ENCODE measurements at regions not wholly inside any gene's neighbourhood (a gene's known extent, or its start where the extent isn't known, plus 50 kb on each side); places are given as distances from the start of the nearest gene placed in this dataset.
"Not testable (repeated sequence)": the region's sequence is repeated elsewhere in the genome, so short reads cannot be mapped to it uniquely, and the experiment has no call there.

DNA sequence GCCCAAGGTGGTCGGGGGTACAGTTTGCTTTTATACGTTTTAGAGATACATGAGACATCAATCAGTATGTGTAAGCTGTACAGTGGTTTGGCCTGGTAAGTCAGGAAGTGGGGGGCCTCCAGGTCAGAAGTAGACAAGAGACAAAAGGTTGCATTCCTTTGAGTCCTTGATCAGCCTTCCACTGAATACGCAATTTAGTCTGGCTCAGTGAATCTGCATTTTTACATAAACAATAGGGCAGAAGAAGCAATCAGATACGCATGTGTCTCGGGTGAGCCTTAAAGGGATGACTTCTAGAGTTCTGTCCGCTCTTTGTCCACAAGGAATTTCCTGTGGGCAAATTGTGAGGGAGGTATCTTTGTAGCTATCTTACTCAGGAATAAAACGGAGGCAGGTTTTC is 87.2 kb downstream of the SOWAHC start:
- ATAC-seq: no peak
- no peak for DNase-seq
- Mint-ChIP-seq H3K27me3 (ENCODE audit: low read depth) (peaks cover 20% of the 10 kb centered on the region), H3K9me3 (no peaks in the 10 kb centered on the region), H3K4me1 (ENCODE audit: low read depth) (no peaks in the 10 kb centered on the region), H3K36me3 (ENCODE audit: insufficient read depth) (no peaks in the 10 kb centered on the region), H3K4me3 (no peak overlapping the region)

DNA sequence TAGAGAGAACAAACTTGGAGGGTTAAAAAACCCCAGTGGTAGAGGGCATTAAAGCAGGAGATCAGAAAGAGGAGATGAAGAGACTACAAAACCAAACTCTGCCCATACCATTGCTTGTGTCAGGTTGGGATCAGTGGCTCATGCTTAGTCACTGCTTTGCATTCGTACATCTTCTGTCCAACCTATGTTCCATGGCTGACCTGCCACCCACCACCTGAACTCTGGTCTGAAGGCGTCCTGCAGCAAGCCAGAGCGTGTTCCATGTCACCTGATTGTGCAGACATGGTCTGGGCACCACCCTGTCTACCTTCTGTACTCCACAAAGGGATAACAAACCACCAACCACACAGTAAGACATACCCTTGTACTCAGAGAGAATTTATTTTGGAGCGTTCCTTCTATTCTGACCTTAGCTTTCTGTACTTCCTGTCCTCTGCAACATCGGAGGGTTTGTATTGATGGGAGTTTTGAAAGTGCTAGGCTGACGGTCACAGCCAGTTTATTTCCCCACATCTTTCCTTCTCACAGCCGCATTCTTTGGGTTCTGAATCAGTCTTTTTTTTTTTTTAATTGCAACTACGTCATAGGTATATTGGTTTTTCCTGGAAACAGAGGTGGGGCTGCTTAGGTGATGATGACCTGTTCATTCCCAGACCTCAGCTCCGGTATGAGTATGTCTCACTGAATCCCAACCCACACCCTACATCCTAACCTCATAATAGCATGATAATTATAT is 88.3 kb downstream of the SOWAHC start:
- no peaks in the 10 kb centered on the region for H3K36me3 Mint-ChIP-seq (ENCODE audit: insufficient read depth)
- no peak overlapping the region for H3K4me3 Mint-ChIP-seq
- DNase-seq: no peak
- H3K9me3 Mint-ChIP-seq: no peaks in the 10 kb centered on the region
- no peaks in the 10 kb centered on the region for H3K4me1 Mint-ChIP-seq (ENCODE audit: low read depth)
- ATAC-seq: no peak
- peaks cover 20% of the 10 kb centered on the region for H3K27me3 Mint-ChIP-seq (ENCODE audit: low read depth)

DNA sequence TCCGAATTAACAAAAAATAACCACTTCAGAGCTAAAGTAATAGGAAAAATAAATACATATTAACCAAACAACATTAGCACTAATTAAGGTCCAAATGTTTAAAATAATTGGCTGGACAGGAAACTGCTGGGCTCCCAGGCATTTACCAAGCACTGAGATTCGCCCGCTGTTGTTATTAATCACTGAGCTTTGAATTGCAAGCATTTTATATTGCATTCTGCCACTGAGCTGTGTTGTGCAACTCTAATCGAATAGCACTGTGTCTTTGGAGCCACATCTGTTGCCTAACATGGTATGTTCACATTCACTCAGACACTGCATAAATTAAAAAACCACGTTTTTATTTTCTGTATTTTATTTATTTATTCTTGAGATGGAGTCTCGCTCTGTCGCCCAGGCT is 88.9 kb downstream of the SOWAHC start:
- peaks cover 20% of the 10 kb centered on the region for H3K27me3 Mint-ChIP-seq (ENCODE audit: low read depth)
- no peaks in the 10 kb centered on the region for H3K9me3 Mint-ChIP-seq
- DNase-seq: no peak
- H3K4me3 Mint-ChIP-seq: no peak overlapping the region
- ATAC-seq: no peak
- no peaks in the 10 kb centered on the region for H3K36me3 Mint-ChIP-seq (ENCODE audit: insufficient read depth)
- no peaks in the 10 kb centered on the region for H3K4me1 Mint-ChIP-seq (ENCODE audit: low read depth)

DNA sequence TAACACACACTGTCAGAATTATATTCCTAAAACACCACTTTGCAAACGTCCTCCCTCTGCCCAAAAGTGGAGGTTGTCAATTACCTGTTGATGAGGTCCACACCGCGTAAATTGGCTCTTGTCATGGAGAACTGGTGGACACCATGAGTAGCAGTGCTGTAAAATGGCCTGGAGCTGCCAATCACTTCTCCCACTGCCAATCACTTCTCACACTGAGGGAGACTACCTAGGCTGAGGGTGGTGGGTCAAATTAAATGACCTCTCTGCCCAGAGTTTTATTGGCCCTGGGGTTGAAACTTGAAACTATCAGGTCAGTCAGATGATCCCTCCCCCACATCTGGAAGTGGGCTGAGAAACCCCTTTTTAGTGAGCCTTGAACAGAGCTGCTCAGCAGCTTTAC is 89.6 kb downstream of the SOWAHC start:
- peaks cover 20% of the 10 kb centered on the region for H3K27me3 Mint-ChIP-seq (ENCODE audit: low read depth)

DNA sequence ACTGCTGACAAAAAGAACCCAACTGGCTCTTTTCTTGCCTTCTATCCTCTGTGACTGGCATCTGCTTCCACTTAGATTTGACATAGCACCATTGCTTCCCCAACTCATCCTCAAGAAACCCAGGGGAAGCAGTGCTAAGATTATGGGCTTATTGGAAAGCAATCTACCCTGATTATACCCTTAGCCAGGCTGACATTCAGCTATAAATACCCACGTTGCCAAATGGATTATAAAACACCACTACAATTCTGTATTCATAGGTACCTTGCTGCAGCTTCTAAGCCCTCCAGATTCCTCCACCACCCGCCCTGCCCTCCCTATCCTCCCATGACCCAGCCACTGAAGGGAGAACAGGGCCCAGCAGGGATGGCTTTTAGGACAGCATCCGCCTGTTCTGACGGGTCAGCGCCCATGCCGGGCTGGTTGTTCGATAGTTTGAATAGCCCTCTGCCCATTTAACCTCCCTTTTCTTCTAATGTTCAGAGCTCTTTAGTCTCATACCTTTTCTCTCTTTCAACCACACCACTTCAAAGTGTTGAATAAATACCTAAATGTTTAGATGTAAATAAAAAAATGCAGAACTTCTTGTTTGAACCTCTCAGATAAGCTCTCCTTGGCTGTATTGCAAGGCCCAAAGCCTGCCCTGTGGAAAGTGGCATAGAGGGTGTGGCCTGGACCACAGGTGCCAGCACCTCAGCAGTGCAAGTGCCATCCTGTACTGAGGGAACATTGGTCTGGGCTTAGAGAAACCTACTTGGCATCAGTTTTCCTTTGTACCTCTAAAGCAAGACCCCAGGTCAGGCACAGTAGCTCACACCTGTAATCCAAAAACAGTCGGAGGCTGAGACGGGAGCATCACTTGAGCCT is 86.6 kb upstream of the RGPD5 start:
- Mint-ChIP-seq H3K4me3 (no peak overlapping the region), H3K4me1 (ENCODE audit: low read depth) (no peaks in the 10 kb centered on the region), H3K36me3 (ENCODE audit: insufficient read depth) (no peaks in the 10 kb centered on the region), H3K27me3 (ENCODE audit: low read depth) (peaks cover 6% of the 10 kb centered on the region), H3K9me3 (no peaks in the 10 kb centered on the region)
- ATAC-seq: no peak
- DNase-seq: no peak

More for the DNA sequence above, 89.6 kb downstream of the SOWAHC start:
- no peaks in the 10 kb centered on the region for H3K36me3 Mint-ChIP-seq (ENCODE audit: insufficient read depth)
- DNase-seq (no peak), ATAC-seq (no peak)
- H3K9me3 Mint-ChIP-seq: no peaks in the 10 kb centered on the region
- H3K4me3 Mint-ChIP-seq: no peak overlapping the region
- H3K4me1 Mint-ChIP-seq (ENCODE audit: low read depth): no peaks in the 10 kb centered on the region

DNA sequence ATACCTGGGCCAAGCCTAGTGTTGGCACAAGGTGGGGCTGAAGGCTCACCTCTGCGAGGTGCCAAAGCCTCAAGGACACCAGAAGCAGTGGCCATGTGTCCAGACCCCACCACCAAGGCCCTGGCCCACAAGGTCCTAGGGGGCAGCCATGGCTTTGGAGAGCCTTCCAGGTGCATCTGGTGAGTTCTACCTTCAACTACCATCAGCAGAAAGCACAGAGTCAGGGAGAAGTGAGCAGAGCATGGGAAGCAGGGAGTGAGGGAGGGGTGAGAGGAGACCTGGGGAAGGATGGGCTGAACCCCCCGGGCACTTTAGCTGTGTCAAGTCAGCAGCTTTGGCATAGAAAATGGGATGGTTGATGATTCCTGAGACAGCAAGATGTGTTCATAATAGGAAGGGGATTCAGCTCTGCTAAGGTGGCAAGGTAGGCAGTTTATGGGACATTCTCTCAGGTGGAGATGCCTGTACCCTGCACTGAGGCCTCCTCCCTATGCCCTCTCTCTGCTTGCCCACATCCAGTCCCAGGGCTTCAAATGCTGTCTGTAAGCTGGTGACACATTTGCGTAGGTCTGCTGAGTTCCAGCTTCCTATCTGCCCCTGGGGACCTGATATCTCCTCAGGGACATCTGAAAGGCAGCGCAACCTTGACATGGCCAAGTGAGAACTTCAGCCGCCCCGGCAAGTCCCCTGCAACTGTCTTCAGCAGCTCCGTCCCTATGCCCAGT is 83.4 kb upstream of the RGPD5 start:
- H3K9me3 Mint-ChIP-seq: no peaks in the 10 kb centered on the region
- peaks cover 2% of the 10 kb centered on the region for H3K27me3 Mint-ChIP-seq (ENCODE audit: low read depth)
- no peaks in the 10 kb centered on the region for H3K36me3 Mint-ChIP-seq (ENCODE audit: insufficient read depth)
- H3K4me1 Mint-ChIP-seq (ENCODE audit: low read depth): no peaks in the 10 kb centered on the region
- DNase-seq: no peak
- no peak for ATAC-seq
- H3K4me3 Mint-ChIP-seq: no peak overlapping the region

DNA sequence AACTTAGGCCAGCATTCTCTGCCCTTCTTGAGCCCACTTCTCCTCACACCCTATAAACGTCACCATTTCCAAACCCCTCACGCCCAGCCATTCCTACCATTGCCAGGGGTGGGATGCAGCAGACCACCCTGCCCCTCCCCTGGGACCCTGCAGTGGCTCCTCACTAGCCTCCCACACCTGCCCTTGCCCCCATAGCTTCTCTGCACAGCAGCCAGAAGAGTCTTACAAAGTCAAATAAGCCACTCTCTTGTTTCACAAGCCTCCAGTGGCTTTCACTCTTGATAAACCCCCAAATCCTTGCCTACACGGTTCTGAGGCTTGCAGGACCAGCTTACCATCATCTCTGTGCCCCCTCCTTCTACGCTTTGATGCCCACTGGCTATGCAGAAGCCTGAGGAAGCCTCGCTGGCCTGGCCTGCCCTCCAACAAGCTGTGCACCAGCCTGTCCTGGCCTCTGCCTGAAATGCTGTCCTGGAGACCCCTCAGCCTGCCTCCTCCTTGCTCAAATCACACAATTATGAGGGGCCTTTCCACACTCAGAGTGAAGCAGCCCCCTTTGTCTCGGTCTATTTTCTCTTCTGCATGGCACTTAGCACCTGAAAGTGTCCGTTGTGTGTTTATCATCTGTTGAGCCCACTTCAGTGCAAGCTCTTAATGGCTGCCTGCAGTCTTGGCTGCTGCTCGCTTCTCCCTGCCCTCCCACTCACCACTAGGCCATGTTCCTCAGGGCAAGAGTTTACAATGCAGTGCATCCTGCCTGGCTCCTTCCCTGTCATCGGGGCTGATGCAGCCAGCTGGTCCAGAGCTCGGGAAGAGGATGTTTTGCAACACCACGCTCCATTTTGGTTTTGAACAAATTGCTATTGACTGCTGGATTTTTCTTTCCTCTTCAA is 82.6 kb upstream of the RGPD5 start:
- DNase-seq (no peak), ATAC-seq (no peak)
- H3K36me3 Mint-ChIP-seq (ENCODE audit: insufficient read depth): no peaks in the 10 kb centered on the region
- peaks cover 4% of the 10 kb centered on the region for H3K27me3 Mint-ChIP-seq (ENCODE audit: low read depth)
- H3K9me3 Mint-ChIP-seq: no peaks in the 10 kb centered on the region
- no peaks in the 10 kb centered on the region for H3K4me1 Mint-ChIP-seq (ENCODE audit: low read depth)
- no peak overlapping the region for H3K4me3 Mint-ChIP-seq

DNA sequence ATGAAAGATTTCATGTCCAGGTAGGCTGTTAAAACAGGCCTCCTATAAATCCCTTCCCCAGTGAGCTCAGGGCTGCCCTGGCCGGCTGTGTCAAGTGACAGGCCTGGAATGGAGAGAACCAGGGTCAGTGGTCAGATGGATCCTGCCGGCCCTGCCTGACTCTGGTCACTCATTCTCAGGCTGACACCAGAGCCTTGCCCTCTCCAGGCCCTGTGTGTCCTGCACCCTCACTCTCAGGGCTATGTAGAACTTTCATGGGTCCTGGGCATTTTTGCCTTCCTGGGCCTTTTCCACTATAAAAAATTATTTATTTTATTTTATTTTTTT is 82.0 kb upstream of the RGPD5 start:
- no peaks in the 10 kb centered on the region for H3K4me1 Mint-ChIP-seq (ENCODE audit: low read depth)
- DNase-seq: no peak
- ATAC-seq: no peak
- no peak overlapping the region for H3K4me3 Mint-ChIP-seq
- peaks cover 4% of the 10 kb centered on the region for H3K27me3 Mint-ChIP-seq (ENCODE audit: low read depth)
- no peaks in the 10 kb centered on the region for H3K9me3 Mint-ChIP-seq
- H3K36me3 Mint-ChIP-seq (ENCODE audit: insufficient read depth): no peaks in the 10 kb centered on the region

DNA sequence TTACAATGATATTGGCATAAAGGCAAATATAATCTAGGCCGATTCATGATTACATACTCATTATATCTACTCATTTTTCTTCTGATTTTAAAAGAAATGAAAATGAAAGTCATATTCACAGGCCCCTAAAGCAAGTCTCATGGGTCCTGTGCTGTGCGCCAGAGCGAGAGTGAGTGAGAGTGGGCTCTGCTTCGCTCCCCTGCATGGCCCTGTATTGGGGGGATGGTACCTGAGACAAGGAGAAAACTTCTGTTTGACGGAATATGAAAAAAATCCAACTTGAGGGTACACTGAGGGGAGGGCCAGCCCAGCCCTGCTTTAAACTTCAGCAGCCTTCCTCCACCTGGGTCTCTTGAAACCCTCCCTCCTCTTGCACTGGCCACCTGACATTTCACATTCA is 81.4 kb upstream of the RGPD5 start:
- no peak for DNase-seq
- no peaks in the 10 kb centered on the region for H3K9me3 Mint-ChIP-seq
- ATAC-seq: no peak

DNA sequence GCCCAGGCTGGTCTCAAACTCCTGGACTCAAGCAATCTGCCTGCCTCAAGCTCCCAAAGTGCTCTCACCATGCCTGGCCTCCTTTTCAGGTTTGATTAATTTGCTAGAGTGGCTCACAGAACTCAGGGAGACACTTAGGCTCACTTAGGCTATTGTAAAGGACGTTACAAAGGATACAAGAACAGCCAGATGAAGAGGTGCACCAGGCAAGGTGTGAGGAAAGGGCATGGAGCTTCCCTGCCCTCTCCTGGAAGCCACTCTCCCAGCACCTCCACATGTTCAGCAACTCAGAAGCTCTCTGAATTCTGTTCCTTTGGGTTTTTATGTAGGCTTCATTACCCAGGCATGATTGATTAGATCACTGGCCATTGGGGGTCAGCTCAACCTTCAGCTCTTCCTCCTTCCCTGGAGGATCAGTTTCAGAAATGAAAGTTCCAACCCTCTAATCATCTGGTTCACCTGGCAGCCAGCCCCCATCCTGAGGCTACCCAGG is 78.7 kb upstream of the RGPD5 start:
- H3K36me3 Mint-ChIP-seq (ENCODE audit: insufficient read depth): no peaks in the 10 kb centered on the region
- ATAC-seq: no peak
- no peaks in the 10 kb centered on the region for H3K4me1 Mint-ChIP-seq (ENCODE audit: low read depth)
- H3K27me3 Mint-ChIP-seq (ENCODE audit: low read depth): peaks cover 7% of the 10 kb centered on the region
- H3K9me3 Mint-ChIP-seq: peaks cover 6% of the 10 kb centered on the region
- no peak overlapping the region for H3K4me3 Mint-ChIP-seq
- no peak for DNase-seq

More for the DNA sequence above, 81.4 kb upstream of the RGPD5 start:
- H3K4me3 Mint-ChIP-seq: no peak overlapping the region
- H3K4me1 Mint-ChIP-seq (ENCODE audit: low read depth): no peaks in the 10 kb centered on the region
- H3K27me3 Mint-ChIP-seq (ENCODE audit: low read depth): peaks cover 4% of the 10 kb centered on the region
- H3K36me3 Mint-ChIP-seq (ENCODE audit: insufficient read depth): no peaks in the 10 kb centered on the region

DNA sequence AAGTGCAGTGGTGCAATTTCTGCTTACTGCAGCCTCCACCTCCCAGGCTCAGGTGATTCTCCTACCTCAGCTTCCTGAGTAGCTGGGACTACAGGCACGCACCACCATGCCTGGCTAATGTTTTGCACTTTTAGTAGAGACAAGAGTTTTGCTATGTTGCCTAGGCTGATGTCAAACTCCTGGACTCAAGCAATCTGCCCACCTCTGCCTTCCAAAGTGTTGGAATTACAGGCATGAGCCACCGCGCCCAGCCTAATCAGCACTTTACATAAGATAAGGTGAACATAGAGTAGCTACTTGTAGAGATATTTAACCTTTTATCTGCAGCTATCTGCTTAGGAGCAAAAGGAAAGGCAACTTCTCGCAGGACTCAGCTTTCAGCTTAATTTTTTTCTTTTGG is 77.5 kb upstream of the RGPD5 start:
- not testable (repeated sequence) for H3K4me1 Mint-ChIP-seq (ENCODE audit: low read depth); H3K36me3 Mint-ChIP-seq (ENCODE audit: insufficient read depth); ATAC-seq; H3K27me3 Mint-ChIP-seq (ENCODE audit: low read depth); H3K4me3 Mint-ChIP-seq; H3K9me3 Mint-ChIP-seq; DNase-seq

DNA sequence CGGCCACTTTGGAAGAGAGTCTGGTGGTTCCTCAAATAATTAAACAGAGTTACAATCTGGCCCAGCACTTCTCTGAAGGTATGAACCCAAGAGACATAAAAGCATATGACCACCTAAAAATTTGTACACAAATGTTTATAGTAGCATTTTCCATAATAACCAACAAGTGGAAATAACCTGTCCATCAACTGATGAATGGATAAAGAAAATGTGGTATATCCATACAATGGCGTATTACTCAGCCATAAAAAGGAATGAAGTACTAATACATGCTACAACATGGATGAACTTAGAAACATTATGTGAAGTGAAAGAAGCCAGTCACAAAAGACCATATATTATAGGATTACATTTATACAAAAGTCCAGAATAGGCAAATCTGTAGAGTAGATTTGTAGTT is 76.0 kb upstream of the RGPD5 start:
- DNase-seq: no peak
- no peak for ATAC-seq
- no peak overlapping the region for H3K4me3 Mint-ChIP-seq
- H3K36me3 Mint-ChIP-seq (ENCODE audit: insufficient read depth): no peaks in the 10 kb centered on the region
- peaks cover 6% of the 10 kb centered on the region for H3K27me3 Mint-ChIP-seq (ENCODE audit: low read depth)
- H3K9me3 Mint-ChIP-seq: peaks cover 6% of the 10 kb centered on the region
- no peaks in the 10 kb centered on the region for H3K4me1 Mint-ChIP-seq (ENCODE audit: low read depth)

DNA sequence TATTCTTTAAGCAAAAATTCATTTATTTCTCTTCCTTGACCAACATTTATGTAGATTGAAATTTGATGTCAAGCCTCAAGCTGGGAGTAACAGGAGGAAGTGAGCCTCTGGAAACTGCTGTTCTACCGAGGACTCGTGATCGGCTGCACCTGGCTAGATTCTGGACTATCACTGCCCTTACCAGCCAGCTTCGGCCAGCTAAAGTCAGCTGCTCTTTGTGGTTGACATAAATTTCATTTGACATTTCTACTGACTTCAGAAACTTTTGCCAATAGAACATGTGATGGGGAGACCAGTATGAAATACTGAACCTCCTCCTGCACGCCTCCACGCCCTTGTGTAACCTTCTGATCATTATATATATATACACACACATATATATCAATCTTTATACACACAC is 74.2 kb upstream of the RGPD5 start:
- peaks cover 8% of the 10 kb centered on the region for H3K27me3 Mint-ChIP-seq (ENCODE audit: low read depth)
- DNase-seq (no peak), ATAC-seq (no peak)
- no peaks in the 10 kb centered on the region for H3K4me1 Mint-ChIP-seq (ENCODE audit: low read depth)
- H3K36me3 Mint-ChIP-seq (ENCODE audit: insufficient read depth): no peaks in the 10 kb centered on the region
- H3K9me3 Mint-ChIP-seq: peaks cover 6% of the 10 kb centered on the region
- H3K4me3 Mint-ChIP-seq: no peak overlapping the region

Measured in activated T-cell treated with anti-CD3 and anti-CD28 coated beads, Interleukin-2, amount 50 U/mL, for 4 hours (primary cell).